CD14-positive monocyte (primary cell): ENCODE measurements at regions not wholly inside any gene's neighbourhood (a gene's known extent, or its start where the extent isn't known, plus 50 kb on each side); places are given as distances from the start of the nearest gene placed in this dataset.

Source experiments
- DNase-seq, 3 donors: peaks; one replicate each; pipeline ENCODE4 v3.0.0-alpha.2; 2011 to 2022
- H2AFZ ChIP-seq: 2 replicates; pipeline ENCODE4 v1.6.0; 2012; ENCODE audit warnings: mild to moderate bottlenecking, low read depth, low read length, inconsistent platforms; ENCODE audit not compliant: insufficient read depth, poor library complexity, severe bottlenecking
- H3K27ac ChIP-seq, 2 donors: 1 replicate in 1 of 2; 2 replicates in 1 of 2; pipeline ENCODE4 v1.5.1; 2012 to 2013; ENCODE audit warnings: low read length in 2 of 2, control low read depth in 1 of 2, inconsistent platforms in 1 of 2, low read depth in 1 of 2, mild to moderate bottlenecking in 1 of 2
- H3K27me3 ChIP-seq, 2 donors: one replicate each; pipeline versions ENCODE4 v1.6.0 to v1.6.1; 2011 to 2013; ENCODE audit warnings: low read length in 2 of 2; ENCODE audit not compliant: control insufficient read depth in 2 of 2, insufficient read depth in 2 of 2
- H3K36me3 ChIP-seq, 2 donors: replicated peaks in 1 of 2; 1 replicate in 1 of 2; 2 replicates in 1 of 2; pipeline versions ENCODE4 v1.5.1 to v1.6.1; 2012 to 2013; ENCODE audit warnings: low read length in 2 of 2, control low read depth in 1 of 2, inconsistent platforms in 1 of 2, mild to moderate bottlenecking in 1 of 2; ENCODE audit not compliant: insufficient read depth in 2 of 2, control insufficient read depth in 1 of 2
- H3K4me1 ChIP-seq, 2 donors: 1 replicate in 1 of 2; 2 replicates in 1 of 2; pipeline versions ENCODE4 v1.5.1 to v1.6.1; 2012 to 2013; ENCODE audit warnings: low read length in 2 of 2, control low read depth in 1 of 2, inconsistent platforms in 1 of 2, mild to moderate bottlenecking in 1 of 2, moderate library complexity in 1 of 2; ENCODE audit not compliant: insufficient read depth in 2 of 2, control insufficient read depth in 1 of 2
- H3K4me2 ChIP-seq: replicated peaks from 2 replicates; pipeline ENCODE3; 2012; ENCODE audit warnings: low read length, moderate library complexity, mild to moderate bottlenecking; ENCODE audit not compliant: poor library complexity, severe bottlenecking; ENCODE audit errors: extremely low read depth
- H3K4me3 ChIP-seq, 3 experiments: fragments of 200-600 bp in 1 of 3; sonication (generic) in 1 of 3; replicated peaks in 1 of 3; 1 replicate in 2 of 3; 2 replicates in 1 of 3; pipeline ENCODE4 v1.5.1; 2011 to 2013; ENCODE audit warnings: low read length in 3 of 3, mild to moderate bottlenecking in 3 of 3, control low read depth in 2 of 3, low read depth in 2 of 3, inconsistent platforms in 1 of 3, moderate library complexity in 1 of 3
- H3K79me2 ChIP-seq: 2 replicates; pipeline ENCODE4 v1.6.0; 2012; ENCODE audit warnings: mild to moderate bottlenecking, control low read depth, inconsistent platforms, low read length, moderate library complexity; ENCODE audit not compliant: insufficient read depth
- H3K9ac ChIP-seq: 2 replicates; pipeline ENCODE4 v1.6.0; 2017; ENCODE audit warnings: low read length, mild to moderate bottlenecking; ENCODE audit not compliant: insufficient read depth, poor library complexity, severe bottlenecking
- H3K9me3 ChIP-seq, 2 donors: replicated peaks in 1 of 2; 1 replicate in 1 of 2; 2 replicates in 1 of 2; pipeline versions ENCODE4 v1.5.1 to v1.6.1; 2012 to 2013; ENCODE audit warnings: low read length in 2 of 2, control low read depth in 1 of 2; ENCODE audit not compliant: control insufficient read depth in 1 of 2, insufficient read depth in 1 of 2
- H4K20me1 ChIP-seq: 2 replicates; pipeline ENCODE4 v1.6.0; 2012; ENCODE audit warnings: mild to moderate bottlenecking, low read length, control low read depth, moderate library complexity; ENCODE audit not compliant: insufficient read depth
- H3K27ac Mint-ChIP-seq, 7 donors: one replicate each; pipeline ENCODE4 v1.8.0; 2020; ENCODE audit warnings: mild to moderate bottlenecking in 7 of 7, mixed read lengths in 7 of 7, moderate library complexity in 6 of 7, inconsistent platforms in 2 of 7
- H3K27me3 Mint-ChIP-seq, 3 donors: one replicate each; pipeline ENCODE4 v1.8.0; 2021 to 2022; ENCODE audit warnings: low read depth in 3 of 3, mild to moderate bottlenecking in 3 of 3, mixed read lengths in 3 of 3, moderate library complexity in 3 of 3, inconsistent platforms in 1 of 3
- H3K36me3 Mint-ChIP-seq, 2 donors: one replicate each; pipeline ENCODE4 v1.8.0; 2020; ENCODE audit warnings: mixed read lengths in 2 of 2, inconsistent platforms in 1 of 2, mild to moderate bottlenecking in 1 of 2
- H3K4me1 Mint-ChIP-seq: one replicate; pipeline ENCODE4 v1.8.0; 2020; ENCODE audit warnings: mild to moderate bottlenecking, mixed read lengths
- H3K4me3 Mint-ChIP-seq, 2 donors: one replicate each; pipeline ENCODE4 v1.8.0; 2020; ENCODE audit warnings: mild to moderate bottlenecking in 2 of 2, mixed read lengths in 2 of 2, moderate library complexity in 1 of 2
- H3K9me3 Mint-ChIP-seq, 7 donors: one replicate each; pipeline ENCODE4 v1.8.0; 2020 to 2022; ENCODE audit warnings: mixed read lengths in 7 of 7, mild to moderate bottlenecking in 6 of 7, moderate library complexity in 6 of 7, inconsistent platforms in 2 of 7
- WGBS: methylation state at CpG from one replicate; pipeline ENCODE4 v1.1.5; 2013; ENCODE audit warnings: missing lambda C conversion rate; ENCODE audit not compliant: insufficient coverage; 5-methylcytosine and 5-hydroxymethylcytosine counted together
- intact Hi-C, 2 donors: fragments of 100-400 bp; cut with micrococcal nuclease; formaldehyde crosslinking; loops; one replicate each; pipeline versions ENCODE4 v1.15.0 to v1.15.1; 2023
- TF ChIP-seq, protein P1 (sequence below): fragments of 200-600 bp; IDR thresholded peaks from one replicate; pipeline ENCODE4 v1.8.0; 2022; ENCODE audit warnings: antibody characterized with exemption, mild to moderate bottlenecking

DNA sequence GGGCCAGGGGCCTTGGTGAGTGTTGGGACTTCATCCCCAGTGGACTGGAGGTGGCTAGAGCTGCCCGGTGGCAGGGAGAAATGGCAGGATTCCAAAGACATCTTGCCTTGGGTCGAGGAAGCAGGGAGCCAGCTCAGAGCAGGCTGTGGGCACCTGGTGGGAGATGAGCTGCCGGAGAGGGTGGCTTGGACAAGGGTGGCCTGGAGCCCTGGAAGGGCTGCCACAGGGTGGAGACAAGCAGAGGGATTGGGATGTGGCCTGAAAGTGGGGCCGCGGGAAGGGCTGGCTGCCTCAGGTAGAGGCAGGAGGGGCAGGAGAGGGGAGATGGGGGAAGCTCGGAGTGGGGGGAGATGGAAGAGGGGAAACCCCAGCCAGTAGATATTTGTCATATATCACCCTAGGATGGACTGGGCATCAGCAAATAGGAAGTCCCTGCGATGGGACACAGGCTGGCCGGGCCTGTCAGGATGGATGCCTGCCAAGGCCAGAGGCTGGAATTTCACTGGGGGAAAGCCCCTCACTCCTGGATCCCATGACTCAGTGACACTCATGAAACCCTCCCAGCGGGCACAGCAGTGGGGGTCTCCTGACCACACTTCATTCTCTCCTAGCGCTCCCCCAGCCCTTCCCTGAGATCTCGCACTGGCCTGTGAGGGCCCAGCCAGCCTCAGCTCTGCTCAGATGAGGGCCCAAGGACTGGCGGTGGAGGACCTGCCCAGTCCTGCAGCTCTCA is 72.0 kb upstream of the SHISAL1 start:
- H2AFZ ChIP-seq: no peak overlapping the region
- H3K4me3 ChIP-seq: no peak overlapping the region
- WGBS: 91% methylated on average over 11 of the region's 12 CpGs
- H3K27ac ChIP-seq: no peak overlapping the region
- H3K79me2 ChIP-seq: no peaks in the 10 kb centered on the region
- no peaks in the 10 kb centered on the region for H4K20me1 ChIP-seq
- TF ChIP-seq, protein P1, sequence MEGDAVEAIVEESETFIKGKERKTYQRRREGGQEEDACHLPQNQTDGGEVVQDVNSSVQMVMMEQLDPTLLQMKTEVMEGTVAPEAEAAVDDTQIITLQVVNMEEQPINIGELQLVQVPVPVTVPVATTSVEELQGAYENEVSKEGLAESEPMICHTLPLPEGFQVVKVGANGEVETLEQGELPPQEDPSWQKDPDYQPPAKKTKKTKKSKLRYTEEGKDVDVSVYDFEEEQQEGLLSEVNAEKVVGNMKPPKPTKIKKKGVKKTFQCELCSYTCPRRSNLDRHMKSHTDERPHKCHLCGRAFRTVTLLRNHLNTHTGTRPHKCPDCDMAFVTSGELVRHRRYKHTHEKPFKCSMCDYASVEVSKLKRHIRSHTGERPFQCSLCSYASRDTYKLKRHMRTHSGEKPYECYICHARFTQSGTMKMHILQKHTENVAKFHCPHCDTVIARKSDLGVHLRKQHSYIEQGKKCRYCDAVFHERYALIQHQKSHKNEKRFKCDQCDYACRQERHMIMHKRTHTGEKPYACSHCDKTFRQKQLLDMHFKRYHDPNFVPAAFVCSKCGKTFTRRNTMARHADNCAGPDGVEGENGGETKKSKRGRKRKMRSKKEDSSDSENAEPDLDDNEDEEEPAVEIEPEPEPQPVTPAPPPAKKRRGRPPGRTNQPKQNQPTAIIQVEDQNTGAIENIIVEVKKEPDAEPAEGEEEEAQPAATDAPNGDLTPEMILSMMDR: no peak
- Mint-ChIP-seq H3K4me1 (no peaks in the 10 kb centered on the region), H3K27me3 (peaks cover 4 to 10% (median 6%) of the 10 kb centered on the region in 3 donors), H3K36me3 (no peaks in the 10 kb centered on the region), H3K27ac (no peak overlapping the region), H3K9me3 (peaks cover 0 to 3% (median 0%) of the 10 kb centered on the region in 7 donors), H3K4me3 (no peak overlapping the region)
- DNase-seq: no peak
- no peaks in the 10 kb centered on the region for H3K9me3 ChIP-seq
- no peaks in the 10 kb centered on the region for H3K4me1 ChIP-seq
- intact Hi-C loops: no loop called here
- no peaks in the 10 kb centered on the region for H3K36me3 ChIP-seq
- no peak overlapping the region for H3K9ac ChIP-seq
- no peak overlapping the region for H3K4me2 ChIP-seq
- H3K27me3 ChIP-seq: peaks cover 0 to 4% of the 10 kb centered on the region in 2 donors

DNA sequence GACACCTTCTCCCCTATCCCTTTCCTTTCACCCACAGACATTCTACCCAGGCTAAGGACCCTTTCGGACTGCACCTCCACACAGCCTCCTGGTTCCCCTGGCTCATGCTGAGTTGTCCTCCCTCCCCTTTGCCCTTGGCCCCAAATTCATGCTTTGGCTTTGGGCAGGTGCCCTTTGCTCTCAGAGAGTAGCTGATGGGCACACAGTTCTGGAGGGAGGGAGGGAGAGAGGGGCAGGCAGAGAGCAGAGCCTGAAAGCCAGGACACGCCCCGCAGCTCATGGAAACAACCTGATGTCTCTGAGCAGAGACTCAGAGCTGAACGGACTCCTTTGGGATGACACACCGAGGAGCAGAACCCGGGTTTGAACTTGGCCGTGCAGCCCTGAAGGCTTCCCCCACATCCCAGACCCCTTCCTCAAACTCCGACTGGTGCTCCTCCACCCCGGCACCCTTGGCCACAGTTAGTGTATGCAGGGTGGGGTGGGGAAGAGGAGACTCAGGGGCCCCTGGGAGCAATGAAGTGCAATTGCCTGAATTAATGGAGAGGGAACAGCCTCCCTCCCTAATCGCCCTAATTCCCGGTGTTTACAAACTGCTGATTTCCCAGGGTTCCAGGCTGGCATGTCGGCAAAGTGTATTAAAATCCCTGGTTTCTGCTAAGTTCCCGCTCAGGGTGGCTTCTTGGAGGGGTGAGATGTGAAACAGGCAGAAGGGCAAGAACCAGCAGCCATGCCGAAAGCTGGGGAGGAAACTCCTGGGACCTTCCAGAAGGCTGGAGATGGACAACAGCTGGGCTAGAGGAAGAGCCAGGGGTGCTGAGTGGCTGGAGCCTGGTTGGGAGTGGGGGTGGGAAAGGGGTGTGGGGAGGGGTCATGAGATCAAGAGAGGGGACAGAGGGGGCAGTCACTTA is 71.2 kb upstream of the SHISAL1 start:
- no peak overlapping the region for H3K4me2 ChIP-seq
- peaks cover 2 to 10% (median 6%) of the 10 kb centered on the region in 3 donors for H3K27me3 Mint-ChIP-seq
- DNase-seq: no peak

More for the DNA sequence above, 71.2 kb upstream of the SHISAL1 start:
- no peaks in the 10 kb centered on the region for H4K20me1 ChIP-seq
- Mint-ChIP-seq H3K9me3 (peaks cover 0 to 3% (median 0%) of the 10 kb centered on the region in 7 donors), H3K4me3 (no peak overlapping the region), H3K4me1 (no peaks in the 10 kb centered on the region), H3K27ac (no peak overlapping the region), H3K36me3 (no peaks in the 10 kb centered on the region)
- peaks cover 0 to 4% of the 10 kb centered on the region in 2 donors for H3K27me3 ChIP-seq
- WGBS: 93% methylated on average over 8 of the region's 14 CpGs
- no peak overlapping the region for H3K4me3 ChIP-seq
- no peak overlapping the region for H3K9ac ChIP-seq
- no peaks in the 10 kb centered on the region for H3K79me2 ChIP-seq
- no peaks in the 10 kb centered on the region for H3K36me3 ChIP-seq
- H3K9me3 ChIP-seq: no peaks in the 10 kb centered on the region
- TF ChIP-seq, protein P1: no peak
- H3K27ac ChIP-seq: no peak overlapping the region
- no peak overlapping the region for H2AFZ ChIP-seq
- intact Hi-C loops: no loop called here
- no peaks in the 10 kb centered on the region for H3K4me1 ChIP-seq
